OCI-LY7 (cell line): ENCODE measurements at regions not wholly inside any gene's neighbourhood (a gene's known extent, or its start where the extent isn't known, plus 50 kb on each side); places are given as distances from the start of the nearest gene placed in this dataset.
"Not testable (repeated sequence)": the region's sequence is repeated elsewhere in the genome, so short reads cannot be mapped to it uniquely, and the experiment has no call there.

Experiments
- BruUV-seq: library from RNA; stranded (reverse); fragments of 400-500 nt; replicated peaks from 2 replicates; lab custom pipeline; 2021; lab: Mats Ljungman, UMichigan
- CTCF ChIA-PET: fragments of 300-600 bp; sonication (Branson Sonifier 250); formaldehyde crosslinking; loops from one replicate; lab custom pipeline; 2022; ENCODE audit warnings: antibody characterized with exemption; ENCODE audit not compliant: unreplicated experiment; lab: Charles Lee
- POLR2A ChIA-PET: fragments of 300-600 bp; sonication (Branson Sonifier 250); formaldehyde crosslinking; loops from one replicate; lab custom pipeline; 2022; ENCODE audit warnings: antibody characterized with exemption; lab: Charles Lee
- DNase-seq: peaks from one replicate; pipeline ENCODE4 v3.0.0-alpha.2; 2015; ENCODE audit warnings: low spot score
- H2AFZ ChIP-seq: fragments of 200-600 bp; sonication (generic), shearing (Covaris generic); 2 replicates; pipeline ENCODE4 v1.6.1; 2014; ENCODE audit warnings: mild to moderate bottlenecking, antibody characterized with exemption, low read length, moderate library complexity
- H3K27ac ChIP-seq: fragments of 200-600 bp; sonication (generic); 2 replicates; pipeline ENCODE4 v1.5.1; 2014; ENCODE audit warnings: mixed run types, low read depth, mild to moderate bottlenecking, moderate library complexity, low read length, inconsistent platforms; ENCODE audit not compliant: poor library complexity, severe bottlenecking
- H3K36me3 ChIP-seq: fragments of 200-600 bp; sonication (generic); 2 replicates; pipeline ENCODE4 v1.6.1; 2014; ENCODE audit warnings: mild to moderate bottlenecking, antibody characterized with exemption, low read length, moderate library complexity, mixed read lengths; ENCODE audit not compliant: insufficient read depth
- H3K4me1 ChIP-seq: fragments of 200-600 bp; sonication (generic); 2 replicates; pipeline ENCODE4 v1.5.1; 2014; ENCODE audit warnings: mild to moderate bottlenecking, low read length; ENCODE audit not compliant: insufficient read depth, poor library complexity, severe bottlenecking
- H3K4me2 ChIP-seq: fragments of 200-600 bp; sonication (generic); 2 replicates; pipeline ENCODE4 v1.6.1; 2014; ENCODE audit warnings: mild to moderate bottlenecking, low read length
- H3K4me3 ChIP-seq: fragments of 200-600 bp; sonication (generic); 2 replicates; pipeline ENCODE4 v1.5.1; 2014; ENCODE audit warnings: mild to moderate bottlenecking, low read depth, low read length; ENCODE audit not compliant: poor library complexity, severe bottlenecking
- H3K79me2 ChIP-seq: fragments of 200-600 bp; sonication (generic); 2 replicates; pipeline ENCODE4 v1.6.1; 2016; ENCODE audit warnings: low read depth, mild to moderate bottlenecking, low read length, moderate library complexity, mixed read lengths; ENCODE audit not compliant: insufficient read depth
- H3K9me2 ChIP-seq: fragments of 200-600 bp; sonication (generic); 2 replicates; pipeline ENCODE4 v1.6.1; 2016; ENCODE audit warnings: mild to moderate bottlenecking, low read length, mixed read lengths; ENCODE audit not compliant: insufficient read depth
- H3K9me3 ChIP-seq: fragments of 200-600 bp; sonication (generic); 2 replicates; pipeline ENCODE4 v1.6.1; 2014; ENCODE audit warnings: mild to moderate bottlenecking, mixed run types, low read length, mixed read lengths
- H4K20me1 ChIP-seq: fragments of 200-600 bp; sonication (generic); 2 replicates; pipeline ENCODE4 v1.6.1; 2014; ENCODE audit warnings: mild to moderate bottlenecking, antibody characterized with exemption, low read length, moderate library complexity, mixed read lengths; ENCODE audit not compliant: insufficient read depth
- intact Hi-C: fragments of 100-400 bp; cut with micrococcal nuclease; formaldehyde crosslinking; loops from one replicate; pipeline ENCODE4 v1.10.0; 2022; ENCODE audit not compliant: unreplicated experiment

DNA sequence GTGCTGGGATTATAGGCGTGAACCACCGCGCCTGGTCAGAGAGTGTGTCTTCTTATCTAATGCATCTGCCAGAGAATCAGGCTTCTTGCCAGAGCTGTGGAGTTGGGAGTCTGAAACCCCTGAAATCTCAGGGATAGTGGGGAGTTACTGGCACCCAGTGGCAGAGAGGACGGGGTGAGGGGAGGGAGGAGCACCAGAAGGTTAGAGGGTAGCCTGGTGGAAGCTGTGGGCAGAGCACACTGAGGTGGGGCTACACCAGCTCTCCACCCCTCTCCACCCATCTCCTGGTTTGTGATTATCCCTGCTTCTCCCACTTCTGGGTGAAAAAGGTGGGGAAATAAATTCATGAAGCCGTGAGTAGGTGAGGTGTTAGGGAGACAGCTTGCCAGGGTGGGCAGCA, 63.9 kb upstream of the FAM153A start:
- H2AFZ ChIP-seq, H3K4me2 ChIP-seq, POLR2A ChIA-PET: not testable (repeated sequence)

DNA sequence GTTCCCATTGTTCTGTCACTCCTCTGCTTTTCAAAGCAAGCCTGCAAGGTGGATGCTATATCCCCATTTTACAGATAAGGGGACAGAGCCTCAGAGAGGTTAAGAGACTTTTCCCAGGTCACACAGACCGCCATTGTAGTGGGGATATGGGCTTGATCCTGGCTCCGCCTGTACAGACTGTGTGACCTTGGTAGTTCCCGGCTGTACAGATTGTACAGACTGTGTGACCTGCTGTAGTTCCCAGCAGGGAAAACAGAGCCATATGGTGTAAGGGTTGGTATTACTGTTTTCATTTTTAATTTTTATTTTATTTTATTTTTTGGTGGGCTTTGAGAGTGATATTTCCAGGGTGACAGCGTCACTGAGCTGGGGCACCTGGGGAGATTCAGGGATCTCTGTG, 63.2 kb upstream of the FAM153A start:
- H3K79me2 ChIP-seq, DNase-seq, H3K4me2 ChIP-seq, intact Hi-C loops, H3K36me3 ChIP-seq, H3K4me1 ChIP-seq, H3K9me3 ChIP-seq, BruUV-seq, H3K4me3 ChIP-seq, H3K9me2 ChIP-seq, H2AFZ ChIP-seq, POLR2A ChIA-PET, H3K27ac ChIP-seq, CTCF ChIA-PET, H4K20me1 ChIP-seq: not testable (repeated sequence)

More for the DNA sequence above, 63.9 kb upstream of the FAM153A start:
- H3K79me2 ChIP-seq, BruUV-seq, intact Hi-C loops, DNase-seq, H3K27ac ChIP-seq, H3K9me2 ChIP-seq, H3K4me3 ChIP-seq, H3K9me3 ChIP-seq, H3K4me1 ChIP-seq, H3K36me3 ChIP-seq, H4K20me1 ChIP-seq, CTCF ChIA-PET: not testable (repeated sequence)

DNA sequence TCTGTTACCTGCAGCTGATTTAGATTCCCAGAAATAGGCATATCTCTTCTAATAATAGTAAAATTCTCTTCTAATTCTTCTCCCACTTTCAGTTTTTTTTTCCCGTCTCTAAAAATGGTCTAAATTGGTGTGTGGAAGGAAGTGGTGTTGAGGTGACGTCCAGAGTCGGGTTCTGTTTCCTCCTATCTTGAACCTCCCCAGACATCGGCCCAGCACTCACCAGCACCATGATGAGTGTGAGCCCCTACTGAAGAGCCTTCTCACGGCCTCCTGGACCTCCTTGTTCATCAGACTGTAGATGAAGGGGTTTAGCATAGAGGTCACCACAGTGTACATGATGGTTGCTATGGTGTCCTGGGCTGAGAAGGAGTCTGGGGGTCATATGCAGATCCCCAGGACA, 53.5 kb upstream of the FAM153A start:
- H4K20me1 ChIP-seq, DNase-seq, H3K27ac ChIP-seq, H3K36me3 ChIP-seq, BruUV-seq, H3K4me1 ChIP-seq, POLR2A ChIA-PET, H3K9me2 ChIP-seq, H2AFZ ChIP-seq, H3K79me2 ChIP-seq, intact Hi-C loops, H3K9me3 ChIP-seq, CTCF ChIA-PET, H3K4me2 ChIP-seq, H3K4me3 ChIP-seq: not testable (repeated sequence)
